GM12878 (cell line): ENCODE measurements at regions not wholly inside any gene's neighbourhood (a gene's known extent, or its start where the extent isn't known, plus 50 kb on each side); places are given as distances from the start of the nearest gene placed in this dataset.

ENCODE experiments used
- ATAC-seq: fragments of 200-7000 bp; cut with Tn5 transposase; 3 replicates; pipeline ENCODE4 v1.9.1; 2020; ENCODE audit warnings: mild to moderate bottlenecking, moderate library complexity
- BruUV-seq: library from RNA; stranded (reverse); fragments of 400-500 nt; replicated peaks from 2 replicates; lab custom pipeline; 2021; lab: Mats Ljungman, UMichigan
- CTCF ChIA-PET: fragments of 300-600 bp; sonication (Branson Sonifier 250); formaldehyde crosslinking; extraction: SDS; loops from one replicate; lab custom pipeline; 2021; ENCODE audit warnings: inconsistent platforms; lab: Yijun Ruan, JAX
- POLR2A ChIA-PET: fragments of 350-600 bp; formaldehyde crosslinking; extraction: SDS; loops from one replicate; lab custom pipeline; 2021; ENCODE audit warnings: inconsistent platforms; lab: Charles Lee
- RAD21 ChIA-PET: fragments of 300-600 bp; sonication (Branson Sonifier 250); formaldehyde crosslinking; loops from one replicate; lab custom pipeline; 2023; ENCODE audit warnings: antibody characterized with exemption; ENCODE audit not compliant: unreplicated experiment; lab: Charles Lee
- SMC1A ChIA-PET: fragments of 300-600 bp; sonication (Branson Sonifier 250); formaldehyde crosslinking; loops from one replicate; lab custom pipeline; 2023; ENCODE audit not compliant: unreplicated experiment, uncharacterized antibody; lab: Charles Lee
- DNase-seq: peaks from one replicate; pipeline ENCODE4 v3.0.0-alpha.2; 2011; ENCODE audit warnings: low read depth, low spot score
- FAIRE-seq: peaks from 3 replicates; lab custom pipeline; 2011; peaks lifted over from hg19 to GRCh38; lab: Jason Lieb, UNC
- H2AFZ ChIP-seq: 2 replicates; pipeline ENCODE4 v1.6.0; 2011; ENCODE audit warnings: low read depth, low read length, control low read depth; ENCODE audit not compliant: control insufficient read depth
- H3K27ac ChIP-seq: 2 replicates; pipeline ENCODE4 v1.5.1; 2011; ENCODE audit warnings: control low read depth; ENCODE audit not compliant: control insufficient read depth, insufficient read depth
- H3K27me3 ChIP-seq, 2 experiments: replicated peaks in 1 of 2; 2 replicates each; pipeline versions ENCODE4 v1.6.0 to v1.6.1; 2011; ENCODE audit warnings: low read length in 1 of 2; ENCODE audit not compliant: control insufficient read depth in 2 of 2, insufficient read depth in 2 of 2
- H3K36me3 ChIP-seq, 2 experiments: 2 replicates each; pipeline ENCODE4 v1.5.1; 2011; ENCODE audit warnings: low read length in 1 of 2; ENCODE audit not compliant: control insufficient read depth in 2 of 2, insufficient read depth in 2 of 2
- H3K4me1 ChIP-seq: 2 replicates; pipeline ENCODE4 v1.6.1; 2011; ENCODE audit warnings: mild to moderate bottlenecking, low read length, moderate library complexity, mixed read lengths; ENCODE audit not compliant: control insufficient read depth, insufficient read depth
- H3K4me2 ChIP-seq: 2 replicates; pipeline ENCODE4 v1.6.0; 2011; ENCODE audit warnings: control low read depth; ENCODE audit not compliant: control insufficient read depth, insufficient read depth
- H3K4me3 ChIP-seq: fragments of 200-600 bp; sonication (generic); 2 replicates; pipeline ENCODE4 v1.5.1; 2016
- H3K79me2 ChIP-seq: 2 replicates; pipeline ENCODE4 v1.6.0; 2011; ENCODE audit warnings: low read length; ENCODE audit not compliant: control insufficient read depth, insufficient read depth
- H3K9ac ChIP-seq: 2 replicates; pipeline ENCODE4 v1.8.0; 2011; ENCODE audit warnings: low read length, control low read depth, mixed read lengths; ENCODE audit not compliant: control insufficient read depth, insufficient read depth
- H3K9me3 ChIP-seq: replicated peaks from 3 replicates; pipeline ENCODE4 v1.5.1; 2011; ENCODE audit warnings: mild to moderate bottlenecking, low read length; ENCODE audit not compliant: control insufficient read depth, insufficient read depth
- H4K20me1 ChIP-seq: 2 replicates; pipeline ENCODE4 v1.6.0; 2011; ENCODE audit not compliant: control insufficient read depth, insufficient read depth
- CBFB ChIP-seq: IDR thresholded peaks from 2 replicates; pipeline ENCODE4 v1.6.1; 2016; ENCODE audit warnings: antibody characterized with exemption, low read depth
- CHD1 ChIP-seq: IDR thresholded peaks from 2 replicates; pipeline ENCODE4 v1.6.1; 2012; ENCODE audit warnings: low read depth, low read length, improper control_type of control experiment
- CHD4 ChIP-seq: fragments of 200-600 bp; sonication (generic); IDR thresholded peaks from 2 replicates; pipeline ENCODE4 v1.6.1; 2016; ENCODE audit warnings: mild to moderate bottlenecking
- MYC ChIP-seq: IDR thresholded peaks from 2 replicates; pipeline ENCODE4 v1.6.1; 2011; ENCODE audit warnings: mild to moderate bottlenecking, low read length, moderate library complexity, inconsistent platforms; ENCODE audit not compliant: insufficient read depth, insufficient replicate concordance, insufficient read length, severe bottlenecking
- NFYA ChIP-seq: IDR thresholded peaks from 2 replicates; pipeline ENCODE4 v1.6.1; 2011; ENCODE audit warnings: low read depth, mild to moderate bottlenecking, low read length, improper control_type of control experiment, borderline replicate concordance
- RFX5 ChIP-seq: IDR thresholded peaks from 2 replicates; pipeline ENCODE4 v1.6.1; 2011; ENCODE audit warnings: low read depth, low read length, improper control_type of control experiment
- SIX5 ChIP-seq: IDR thresholded peaks from 2 replicates; pipeline ENCODE4 v1.6.1; 2011; ENCODE audit warnings: mild to moderate bottlenecking, low read depth, low read length, moderate library complexity; ENCODE audit not compliant: severe bottlenecking
- SRF ChIP-seq, 2 experiments: IDR thresholded peaks; 2 replicates each; pipeline ENCODE4 v1.6.1; 2011; ENCODE audit warnings: low read depth in 2 of 2, low read length in 2 of 2, mild to moderate bottlenecking in 1 of 2, moderate library complexity in 1 of 2
- ZBED1 ChIP-seq: IDR thresholded peaks from 2 replicates; pipeline ENCODE4 v1.6.1; 2016; ENCODE audit warnings: borderline replicate concordance
- ZBTB40 ChIP-seq: fragments of 450-650 bp; IDR thresholded peaks from 2 replicates; pipeline ENCODE4 v1.6.1; 2016; ENCODE audit warnings: mild to moderate bottlenecking, moderate library complexity, borderline replicate concordance
- WGBS: methylation state at CpG from one replicate; pipeline ENCODE4 v1.1.6; 2016; ENCODE audit warnings: low lambda C conversion rate; ENCODE audit not compliant: insufficient replicate concordance, insufficient coverage; ENCODE audit errors: missing lambda C conversion rate; 5-methylcytosine and 5-hydroxymethylcytosine counted together
- in situ Hi-C: fragments of 300-500 bp; cut with MboI; formaldehyde crosslinking; loops from 9 replicates; pipeline ENCODE4 v1.14.3; 2018; ENCODE audit warnings: mixed read lengths
- intact Hi-C: fragments of 100-400 bp; cut with micrococcal nuclease; formaldehyde crosslinking; loops from one replicate; pipeline ENCODE4 v1.14.2; 2022; ENCODE audit not compliant: unreplicated experiment
- TF ChIP-seq, protein P1 (sequence below): fragments of 450-650 bp; IDR thresholded peaks from 2 replicates; pipeline ENCODE4 v1.6.1; 2017; ENCODE audit warnings: mild to moderate bottlenecking

- ChIA-PET SMC1A (no interaction called here), POLR2A (no interaction called here), CTCF (no interaction called here), RAD21 (no interaction called here)
- H4K20me1 ChIP-seq: no peaks in the 10 kb centered on the region
- no peaks in the 10 kb centered on the region for H3K27me3 ChIP-seq
- no peak overlapping the region for H3K4me2 ChIP-seq
- BruUV-seq: no TSS peak
- no peak for ATAC-seq
- 54% methylated on average over 6 of the region's 6 CpGs for WGBS
- intact Hi-C loops: no loop called here
- H3K9ac ChIP-seq: no peak overlapping the region
- no peak overlapping the region for H2AFZ ChIP-seq
- TF ChIP-seq, protein P1, sequence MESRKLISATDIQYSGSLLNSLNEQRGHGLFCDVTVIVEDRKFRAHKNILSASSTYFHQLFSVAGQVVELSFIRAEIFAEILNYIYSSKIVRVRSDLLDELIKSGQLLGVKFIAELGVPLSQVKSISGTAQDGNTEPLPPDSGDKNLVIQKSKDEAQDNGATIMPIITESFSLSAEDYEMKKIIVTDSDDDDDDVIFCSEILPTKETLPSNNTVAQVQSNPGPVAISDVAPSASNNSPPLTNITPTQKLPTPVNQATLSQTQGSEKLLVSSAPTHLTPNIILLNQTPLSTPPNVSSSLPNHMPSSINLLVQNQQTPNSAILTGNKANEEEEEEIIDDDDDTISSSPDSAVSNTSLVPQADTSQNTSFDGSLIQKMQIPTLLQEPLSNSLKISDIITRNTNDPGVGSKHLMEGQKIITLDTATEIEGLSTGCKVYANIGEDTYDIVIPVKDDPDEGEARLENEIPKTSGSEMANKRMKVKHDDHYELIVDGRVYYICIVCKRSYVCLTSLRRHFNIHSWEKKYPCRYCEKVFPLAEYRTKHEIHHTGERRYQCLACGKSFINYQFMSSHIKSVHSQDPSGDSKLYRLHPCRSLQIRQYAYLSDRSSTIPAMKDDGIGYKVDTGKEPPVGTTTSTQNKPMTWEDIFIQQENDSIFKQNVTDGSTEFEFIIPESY: no peak
- no peaks in the 10 kb centered on the region for H3K79me2 ChIP-seq
- in situ Hi-C loops: no loop called here
- no peaks in the 10 kb centered on the region for H3K4me1 ChIP-seq
- FAIRE-seq: no peak
- no peak overlapping the region for H3K27ac ChIP-seq
- H3K4me3 ChIP-seq: no peak overlapping the region
- H3K36me3 ChIP-seq: no peaks in the 10 kb centered on the region
- no peak for DNase-seq
- H3K9me3 ChIP-seq: no peaks in the 10 kb centered on the region
Measured at GRCh38 chr4:56191534-56191933, 195.8 kb downstream of the AASDH start.

DNA sequence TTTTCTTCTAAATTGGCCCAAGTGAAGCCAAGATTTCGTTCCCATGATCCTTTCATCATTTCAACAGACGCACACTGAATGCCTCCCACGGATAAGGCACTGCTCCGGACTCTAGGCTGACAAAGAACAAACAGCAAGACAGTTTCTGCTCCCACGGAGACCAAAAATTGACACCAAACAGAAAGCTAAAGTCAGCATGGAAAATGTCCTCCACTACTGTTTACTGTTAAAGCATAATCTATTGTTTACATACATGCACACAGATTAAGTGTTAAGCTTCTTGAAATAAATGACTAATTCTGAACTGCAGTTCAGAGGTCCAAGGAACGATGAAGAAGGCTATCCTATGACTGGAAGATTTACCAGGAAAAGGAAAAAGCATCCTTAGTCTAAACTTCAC lies 199.6 kb downstream of the AASDH start:
- in situ Hi-C loops (no loop called here), intact Hi-C loops (no loop called here)
- SMC1A ChIA-PET: interaction anchor here (0.6 kb wide), 1 partner anchor 746 kb away, joined by 4 read pairs; no protein-coding TSS in a partner anchor
- RAD21 ChIA-PET: no interaction called here
- ATAC-seq (no peak), DNase-seq (no peak), FAIRE-seq (no peak)
- Histone ChIP-seq H2AFZ (no peak overlapping the region), H3K27ac (no peak overlapping the region), H3K36me3 (no peaks in the 10 kb centered on the region), H3K27me3 (no peaks in the 10 kb centered on the region), H3K9ac (no peak overlapping the region), H4K20me1 (no peaks in the 10 kb centered on the region), H3K4me2 (no peak overlapping the region), H3K9me3 (no peaks in the 10 kb centered on the region), H3K4me3 (no peak overlapping the region), H3K4me1 (no peaks in the 10 kb centered on the region), H3K79me2 (no peaks in the 10 kb centered on the region)
- POLR2A ChIA-PET: no interaction called here
- WGBS: 59% methylated on average over 6 of the region's 6 CpGs
- CTCF ChIA-PET: no interaction called here
- BruUV-seq: no TSS peak
- TF ChIP-seq SIX5: no peak
- TF ChIP-seq ZBED1: no peak
- TF ChIP-seq CHD4: no peak
- TF ChIP-seq SRF (IDR thresholded peaks at IDR 0.05; ENCODE audit: low read depth in 2 of 2, low read length in 2 of 2): no peak
- no peak for TF ChIP-seq CHD1
- no peak for TF ChIP-seq MYC
- no peak for TF ChIP-seq NFYA
- TF ChIP-seq ZBTB40: no peak
- no peak for TF ChIP-seq CBFB
- no peak for TF ChIP-seq RFX5
